T-cell (primary cell): ENCODE measurements at regions not wholly inside any gene's neighbourhood (a gene's known extent, or its start where the extent isn't known, plus 50 kb on each side); places are given as distances from the start of the nearest gene placed in this dataset.

Experiments used
- ATAC-seq, 4 experiments: fragments of 200-7000 bp in 3 of 4; fragments of 150-1000 bp in 1 of 4; cut with Tn5 transposase; replicated peaks in 1 of 4; 1 replicate in 3 of 4; 2 replicates in 1 of 4; pipeline ENCODE4 v1.10.0; 2021; ENCODE audit warnings: moderate library complexity in 3 of 4, mild to moderate bottlenecking in 2 of 4, moderate number of reproducible peaks in 1 of 4
- CTCF ChIA-PET, 2 donors: fragments of 300-600 bp; sonication (Branson Sonifier 250); formaldehyde crosslinking; loops; one replicate each; lab custom pipeline; 2022; ENCODE audit warnings: antibody characterized with exemption in 2 of 2; lab: Charles Lee
- POLR2A ChIA-PET, 2 donors: fragments of 300-600 bp; sonication (Branson Sonifier 250); formaldehyde crosslinking; loops; one replicate each; lab custom pipeline; 2022; ENCODE audit warnings: antibody characterized with exemption in 2 of 2; lab: Charles Lee
- DNase-seq, 35 experiments: peaks; one replicate each; pipeline versions ENCODE4 v3.0.0 to v3.0.0-alpha.2; 2013 to 2023
- H3K27ac ChIP-seq: one replicate; pipeline ENCODE4 v1.5.1; 2013; ENCODE audit warnings: low read length
- H3K27me3 ChIP-seq, 2 experiments: replicated peaks in 1 of 2; 1 replicate in 1 of 2; 2 replicates in 1 of 2; pipeline versions ENCODE4 v1.6.1 to v1.7.0; 2013; ENCODE audit warnings: low read length in 1 of 2, mixed read lengths in 1 of 2; ENCODE audit not compliant: control insufficient read depth in 2 of 2, insufficient read depth in 2 of 2; ENCODE audit errors: extremely low read depth in 1 of 2
- H3K36me3 ChIP-seq, 2 donors: 1 replicate in 1 of 2; 2 replicates in 1 of 2; pipeline versions ENCODE4 v1.6.1 to v1.7.0; 2013; ENCODE audit warnings: low read length in 1 of 2; ENCODE audit not compliant: control insufficient read depth in 2 of 2, insufficient read depth in 1 of 2; ENCODE audit errors: extremely low read depth in 1 of 2
- H3K4me1 ChIP-seq, 2 experiments: 1 replicate in 1 of 2; 2 replicates in 1 of 2; pipeline versions ENCODE4 v1.6.1 to v1.7.0; 2013; ENCODE audit warnings: low read length in 2 of 2, mixed read lengths in 1 of 2; ENCODE audit not compliant: insufficient read depth in 2 of 2, control insufficient read depth in 1 of 2; ENCODE audit errors: extremely low read depth in 1 of 2
- H3K4me3 ChIP-seq, 2 donors: 1 replicate in 1 of 2; 2 replicates in 1 of 2; pipeline versions ENCODE4 v1.5.1 to v1.7.0; 2013; ENCODE audit warnings: mild to moderate bottlenecking in 2 of 2, low read length in 1 of 2, moderate library complexity in 1 of 2; ENCODE audit not compliant: control insufficient read depth in 1 of 2; ENCODE audit errors: extremely low read depth in 1 of 2
- H3K9me3 ChIP-seq: 2 replicates; pipeline ENCODE4 v1.7.0; 2013
- H3K27ac Mint-ChIP-seq, 2 donors: one replicate each; pipeline ENCODE4 v1.8.0; 2020 to 2021; ENCODE audit warnings: mild to moderate bottlenecking in 2 of 2, mixed read lengths in 2 of 2
- H3K27me3 Mint-ChIP-seq, 2 donors: one replicate each; pipeline ENCODE4 v1.8.0; 2021 to 2022; ENCODE audit warnings: mixed read lengths in 2 of 2
- H3K36me3 Mint-ChIP-seq: one replicate; pipeline ENCODE4 v1.8.0; 2021; ENCODE audit warnings: mixed read lengths
- H3K4me1 Mint-ChIP-seq, 3 donors: one replicate each; pipeline ENCODE4 v1.8.0; 2020 to 2022; ENCODE audit warnings: mixed read lengths in 3 of 3, mild to moderate bottlenecking in 1 of 3
- H3K4me3 Mint-ChIP-seq, 3 donors: one replicate each; pipeline ENCODE4 v1.8.0; 2020 to 2022; ENCODE audit warnings: mild to moderate bottlenecking in 3 of 3, mixed read lengths in 3 of 3, moderate library complexity in 3 of 3
- H3K9me3 Mint-ChIP-seq, 3 donors: one replicate each; pipeline ENCODE4 v1.8.0; 2020 to 2022; ENCODE audit warnings: mixed read lengths in 3 of 3
- WGBS: methylation state at CpG from one replicate; pipeline ENCODE4 v1.1.5; 2013; ENCODE audit warnings: missing lambda C conversion rate; ENCODE audit not compliant: insufficient coverage; 5-methylcytosine and 5-hydroxymethylcytosine counted together

- ChIA-PET POLR2A (interaction anchor here in 1 of 2 donors (0.5 kb wide), 1 partner anchor 30 kb away, joined by 6 read pairs; no protein-coding TSS in a partner anchor), CTCF (no interaction called here)
- 85% methylated on average over 2 of the region's 3 CpGs for WGBS
- DNase-seq (no peak), ATAC-seq (no peak)
- peaks cover 29 to 39% of the 10 kb centered on the region in 2 donors for H3K27me3 Mint-ChIP-seq
- no peak overlapping the region for H3K4me3 Mint-ChIP-seq
- Histone ChIP-seq H3K36me3 (no peaks in the 10 kb centered on the region), H3K4me3 (no peak overlapping the region), H3K27ac (no peak overlapping the region), H3K27me3 (no peaks in the 10 kb centered on the region), H3K9me3 (no peaks in the 10 kb centered on the region), H3K4me1 (no peaks in the 10 kb centered on the region)
- H3K9me3 Mint-ChIP-seq: no peaks in the 10 kb centered on the region
- H3K36me3 Mint-ChIP-seq: no peaks in the 10 kb centered on the region
- no peak overlapping the region for H3K27ac Mint-ChIP-seq
- no peaks in the 10 kb centered on the region for H3K4me1 Mint-ChIP-seq
Measured at GRCh38 chr3:170746175-170746942, 123.6 kb downstream of the RPL22L1 start.

GRCh38 chr3:170745211-170745718 lies 124.7 kb downstream of the RPL22L1 start:
- no peak overlapping the region for H3K4me3 Mint-ChIP-seq
- H3K27ac Mint-ChIP-seq: no peak overlapping the region
- ATAC-seq (no peak), DNase-seq (no peak)
- H3K9me3 Mint-ChIP-seq: no peaks in the 10 kb centered on the region
- no peaks in the 10 kb centered on the region for H3K36me3 ChIP-seq
- no peaks in the 10 kb centered on the region for H3K27me3 ChIP-seq
- H3K4me3 ChIP-seq: no peak overlapping the region
- H3K9me3 ChIP-seq: no peaks in the 10 kb centered on the region
- H3K27me3 Mint-ChIP-seq: peaks cover 20 to 29% of the 10 kb centered on the region in 2 donors
- no peak overlapping the region for H3K27ac ChIP-seq
- H3K36me3 Mint-ChIP-seq: no peaks in the 10 kb centered on the region
- CTCF ChIA-PET: no interaction called here
- POLR2A ChIA-PET: no interaction called here
- H3K4me1 Mint-ChIP-seq: no peaks in the 10 kb centered on the region
- no peaks in the 10 kb centered on the region for H3K4me1 ChIP-seq

- no peaks in the 10 kb centered on the region for H3K36me3 ChIP-seq
- no peaks in the 10 kb centered on the region for H3K4me1 ChIP-seq
- ATAC-seq: no peak
- no peaks in the 10 kb centered on the region for H3K27me3 ChIP-seq
- Mint-ChIP-seq H3K27ac (no peak overlapping the region), H3K4me1 (no peaks in the 10 kb centered on the region), H3K36me3 (no peaks in the 10 kb centered on the region), H3K9me3 (peaks cover 0 to 4% (median 0%) of the 10 kb centered on the region in 3 donors), H3K27me3 (peaks cover 3 to 21% of the 10 kb centered on the region in 2 donors), H3K4me3 (no peak overlapping the region)
- ChIA-PET CTCF (no interaction called here), POLR2A (no interaction called here)
- DNase-seq: no peak
- no peak overlapping the region for H3K27ac ChIP-seq
- no CpG with 5 or more reads among the region's 2 CpGs for WGBS
- H3K9me3 ChIP-seq: no peaks in the 10 kb centered on the region
- H3K4me3 ChIP-seq: no peak overlapping the region
Measured at GRCh38 chr3:170741756-170742529, 128.1 kb downstream of the RPL22L1 start.

- 60% methylated on average over 2 of the region's 10 CpGs for WGBS
- ChIA-PET CTCF (no interaction called here), POLR2A (no interaction called here)
- H3K27me3 Mint-ChIP-seq: peaks cover 3 to 15% of the 10 kb centered on the region in 2 donors
- H3K4me3 ChIP-seq: no peak overlapping the region
- no peaks in the 10 kb centered on the region for H3K36me3 Mint-ChIP-seq
- no peak for ATAC-seq
- no peak overlapping the region for H3K27ac Mint-ChIP-seq
- H3K4me1 Mint-ChIP-seq: no peaks in the 10 kb centered on the region
- peaks cover 0 to 4% (median 0%) of the 10 kb centered on the region in 3 donors for H3K9me3 Mint-ChIP-seq
- no peak overlapping the region for H3K27ac ChIP-seq
- no peaks in the 10 kb centered on the region for H3K9me3 ChIP-seq
- no peaks in the 10 kb centered on the region for H3K4me1 ChIP-seq
- no peaks in the 10 kb centered on the region for H3K27me3 ChIP-seq
- no peak overlapping the region for H3K4me3 Mint-ChIP-seq
- no peak for DNase-seq
- H3K36me3 ChIP-seq: no peaks in the 10 kb centered on the region
Measured at GRCh38 chr3:170740726-170741591, 129.0 kb downstream of the RPL22L1 start.

GRCh38 chr3:170740285-170740684 lies 129.7 kb downstream of the RPL22L1 start:
- H3K27me3 Mint-ChIP-seq: peaks cover 6 to 16% of the 10 kb centered on the region in 2 donors
- no peak for ATAC-seq
- H3K27ac Mint-ChIP-seq: no peak overlapping the region

GRCh38 chr3:170739410-170739809 lies 130.6 kb downstream of the RPL22L1 start:
- Mint-ChIP-seq H3K36me3 (no peaks in the 10 kb centered on the region), H3K27ac (no peak overlapping the region), H3K9me3 (peaks cover 0 to 4% (median 0%) of the 10 kb centered on the region in 3 donors), H3K4me1 (no peaks in the 10 kb centered on the region), H3K27me3 (peaks cover 13 to 23% of the 10 kb centered on the region in 2 donors), H3K4me3 (no peak overlapping the region)
- no peaks in the 10 kb centered on the region for H3K36me3 ChIP-seq
- no peaks in the 10 kb centered on the region for H3K9me3 ChIP-seq
- WGBS: no CpG with 5 or more reads among the region's 4 CpGs
- H3K27me3 ChIP-seq: no peaks in the 10 kb centered on the region
- H3K4me3 ChIP-seq: no peak overlapping the region
- no peak for DNase-seq
- H3K4me1 ChIP-seq: no peaks in the 10 kb centered on the region
- ChIA-PET CTCF (no interaction called here), POLR2A (no interaction called here)
- no peak overlapping the region for H3K27ac ChIP-seq
- no peak for ATAC-seq

More at GRCh38 chr3:170740285-170740684, 129.7 kb downstream of the RPL22L1 start:
- ChIA-PET POLR2A (no interaction called here), CTCF (no interaction called here)
- 100% methylated on average over 1 of the region's 3 CpGs for WGBS
- H3K4me1 Mint-ChIP-seq: no peaks in the 10 kb centered on the region
- Histone ChIP-seq H3K27ac (no peak overlapping the region), H3K9me3 (no peaks in the 10 kb centered on the region), H3K4me3 (no peak overlapping the region), H3K27me3 (no peaks in the 10 kb centered on the region), H3K36me3 (no peaks in the 10 kb centered on the region), H3K4me1 (no peaks in the 10 kb centered on the region)
- peaks cover 0 to 4% (median 0%) of the 10 kb centered on the region in 3 donors for H3K9me3 Mint-ChIP-seq
- no peak for DNase-seq
- no peaks in the 10 kb centered on the region for H3K36me3 Mint-ChIP-seq
- H3K4me3 Mint-ChIP-seq: no peak overlapping the region
